Stimulated activated CD4-positive, alpha-beta T cell treated with anti-CD3 and anti-CD28 coated beads, TNF-alpha, amount 100 ng/mL, for 48 hours (primary cell): ENCODE measurements at regions not wholly inside any gene's neighbourhood (a gene's known extent, or its start where the extent isn't known, plus 50 kb on each side); places are given as distances from the start of the nearest gene placed in this dataset.

Experiments
- DNase-seq, 3 donors: peaks; one replicate each; pipeline ENCODE4 v3.0.0-alpha.2; 2020; ENCODE audit warnings: low read depth in 3 of 3

DNA sequence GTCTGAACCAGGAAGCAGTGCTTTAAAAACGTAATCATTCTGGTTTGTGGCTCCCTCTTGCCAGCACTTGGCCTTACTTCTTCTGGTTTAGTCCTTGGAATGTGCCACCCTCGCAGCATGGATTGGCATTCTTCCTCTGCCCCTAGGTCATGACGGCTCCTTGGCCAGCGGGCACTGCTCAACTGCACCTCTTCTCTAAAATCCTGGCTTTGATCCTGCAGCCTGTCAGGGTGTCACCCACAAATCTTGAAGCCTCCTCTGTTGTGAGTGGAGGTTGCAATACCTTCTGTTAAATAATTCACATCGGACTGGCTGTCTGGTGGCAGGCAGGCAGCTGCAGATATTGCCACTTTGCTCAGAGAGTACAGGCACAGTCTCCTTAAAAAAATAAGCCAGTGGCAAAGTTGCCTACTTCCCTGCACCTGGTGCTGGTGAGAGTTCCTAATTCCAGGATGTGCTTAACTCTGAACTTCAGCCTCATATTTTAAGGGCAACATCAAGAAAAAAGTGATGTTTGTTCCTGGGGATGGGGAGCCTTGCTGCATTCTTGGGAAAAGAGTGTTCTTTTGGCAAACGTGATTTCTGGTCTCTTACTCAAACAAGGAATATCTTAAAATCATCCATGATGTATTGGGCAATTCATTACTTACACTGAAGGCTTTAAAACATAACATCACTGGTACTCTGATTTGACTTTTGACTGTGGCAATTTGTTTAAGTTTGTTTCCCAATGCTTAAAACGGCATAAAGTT lies 179.8 kb downstream of the FOXA2 start:
- DNase-seq = no peak

DNA sequence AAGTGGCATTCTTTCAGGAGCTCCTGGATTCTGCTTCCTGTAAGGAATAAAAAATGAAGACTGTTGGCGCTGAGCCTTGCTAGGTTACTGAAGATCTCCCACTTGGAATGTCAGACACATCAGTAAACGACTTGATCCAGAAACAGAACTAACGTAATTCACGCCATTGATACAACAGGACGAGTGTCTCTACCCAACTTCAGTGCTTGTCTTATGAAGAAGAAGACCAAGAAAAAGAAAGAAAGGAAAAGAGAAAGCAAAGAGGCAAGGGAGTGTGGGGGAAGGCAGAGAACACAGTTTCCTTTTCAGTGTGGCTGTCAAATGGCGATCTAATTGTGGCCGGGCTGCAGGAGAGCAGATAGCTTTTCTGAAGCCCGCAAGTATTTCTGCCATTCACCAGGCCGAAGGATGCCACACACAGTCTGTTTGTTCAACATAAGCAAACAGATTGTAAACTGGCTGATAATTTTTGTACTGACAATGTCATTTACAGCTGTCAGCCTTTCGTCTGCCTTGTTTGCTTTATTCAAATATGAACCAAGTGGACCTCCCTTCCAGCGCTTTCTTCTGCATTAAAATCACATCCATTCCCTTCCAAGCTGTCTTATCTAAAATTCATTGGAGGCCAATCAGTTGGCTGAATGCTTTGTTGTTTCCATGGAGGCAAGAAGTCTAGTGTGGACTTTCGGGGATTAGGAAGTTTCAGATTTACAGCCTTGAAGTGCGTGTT lies 180.6 kb downstream of the FOXA2 start:
- DNase-seq = no peak

DNA sequence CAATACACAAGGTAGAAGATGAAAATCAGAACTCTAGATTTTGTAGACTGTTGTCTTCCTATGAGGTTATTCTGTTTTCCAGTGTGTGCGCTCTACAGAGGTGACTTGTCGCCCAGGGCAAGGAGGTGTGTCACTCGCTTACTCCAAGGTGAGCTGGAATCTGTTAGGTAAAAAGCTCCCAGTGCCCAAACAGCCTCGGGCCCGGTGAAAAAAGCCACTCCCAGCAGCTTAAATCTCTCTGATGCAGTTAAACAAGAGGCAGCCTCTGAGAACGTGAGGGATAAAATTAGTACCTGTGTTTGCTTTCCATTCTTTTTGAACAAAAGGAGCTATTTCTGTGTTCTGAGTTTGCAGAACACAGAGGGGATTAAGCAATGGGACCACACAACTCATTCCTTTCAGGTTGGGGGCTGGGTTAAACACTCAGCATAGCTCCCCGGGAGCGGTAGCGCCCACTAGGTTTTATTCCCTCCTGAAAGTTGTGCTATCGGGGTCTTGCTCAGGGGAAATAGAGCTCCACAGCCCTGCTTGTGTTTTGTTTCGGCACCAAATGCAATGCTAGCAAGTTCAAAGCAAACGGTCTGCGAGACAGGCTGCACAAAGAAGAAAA lies 181.2 kb downstream of the FOXA2 start:
- no peak for DNase-seq

DNA sequence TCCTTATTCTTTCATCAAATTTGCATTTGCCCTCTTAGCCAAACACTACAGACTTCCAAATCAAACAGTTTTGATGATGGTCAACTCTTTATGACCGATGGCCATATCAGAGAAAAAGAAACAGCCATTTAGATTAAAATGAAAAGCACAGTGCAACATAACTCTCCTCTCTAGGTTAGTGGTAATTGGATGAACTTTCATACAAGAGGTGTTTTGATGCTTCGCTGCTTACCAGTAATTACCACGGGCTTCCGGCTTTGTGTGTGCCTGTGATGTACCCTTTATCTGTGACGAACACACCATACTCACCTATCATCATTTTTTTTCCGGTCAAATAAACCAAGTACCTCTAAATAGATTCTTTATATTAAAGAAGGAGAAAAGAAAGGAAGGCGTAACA lies 181.8 kb downstream of the FOXA2 start:
- no peak for DNase-seq

DNA sequence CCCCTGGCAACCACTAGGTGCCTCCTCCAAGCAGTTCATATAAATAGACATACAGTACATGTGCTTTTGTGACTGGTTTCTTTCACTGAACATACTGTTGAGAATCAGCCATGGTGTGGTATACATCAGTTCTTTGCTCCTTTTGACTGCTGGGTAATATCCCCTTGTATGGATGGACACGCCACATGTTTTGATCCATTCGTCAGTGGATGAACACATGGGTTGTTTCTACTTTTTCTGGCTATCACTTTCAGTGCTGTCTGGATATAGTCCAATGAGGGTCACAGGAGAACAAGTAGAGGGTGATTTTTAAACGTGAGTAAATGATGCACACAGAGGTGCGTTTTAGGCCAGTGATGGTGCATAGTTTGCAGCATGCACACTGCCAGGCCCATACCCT lies 183.9 kb downstream of the FOXA2 start:
- DNase-seq = no peak

DNA sequence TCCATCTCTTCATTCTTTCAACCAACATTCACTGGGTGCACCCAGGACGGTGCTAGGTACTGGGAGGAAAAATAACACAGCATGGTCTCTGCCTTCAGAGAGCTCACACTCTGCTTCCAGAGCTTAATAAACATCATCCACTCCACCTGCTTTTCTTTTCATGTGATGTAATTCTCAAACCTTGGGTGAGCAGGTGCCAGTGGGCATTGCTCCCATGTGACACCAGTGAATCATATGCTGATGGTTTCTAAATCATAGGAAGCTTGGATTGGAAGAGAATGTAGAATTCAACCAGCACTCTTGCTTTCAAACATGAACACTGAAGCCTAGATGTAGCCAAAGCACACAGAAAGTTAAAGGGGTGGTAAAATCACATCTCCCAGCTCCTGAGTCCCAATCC lies 189.8 kb downstream of the FOXA2 start:
- no peak for DNase-seq

DNA sequence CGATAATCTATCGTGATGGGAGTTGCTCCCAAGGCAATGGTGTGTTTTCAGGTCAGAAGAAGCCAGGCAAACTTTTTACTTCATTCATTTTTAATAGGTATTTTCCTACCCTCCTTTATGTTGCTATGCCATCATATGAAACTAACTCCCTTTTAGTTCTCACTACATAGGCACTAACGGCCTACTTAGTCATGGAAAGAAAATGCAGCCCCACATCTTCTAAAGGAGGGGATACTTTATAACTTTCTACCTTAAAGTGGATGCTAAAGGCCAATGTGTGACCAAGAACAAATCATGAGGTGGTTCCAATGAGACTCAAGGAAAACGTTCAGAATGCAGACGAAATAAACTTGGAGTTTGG lies 193.8 kb downstream of the FOXA2 start:
- no peak for DNase-seq

DNA sequence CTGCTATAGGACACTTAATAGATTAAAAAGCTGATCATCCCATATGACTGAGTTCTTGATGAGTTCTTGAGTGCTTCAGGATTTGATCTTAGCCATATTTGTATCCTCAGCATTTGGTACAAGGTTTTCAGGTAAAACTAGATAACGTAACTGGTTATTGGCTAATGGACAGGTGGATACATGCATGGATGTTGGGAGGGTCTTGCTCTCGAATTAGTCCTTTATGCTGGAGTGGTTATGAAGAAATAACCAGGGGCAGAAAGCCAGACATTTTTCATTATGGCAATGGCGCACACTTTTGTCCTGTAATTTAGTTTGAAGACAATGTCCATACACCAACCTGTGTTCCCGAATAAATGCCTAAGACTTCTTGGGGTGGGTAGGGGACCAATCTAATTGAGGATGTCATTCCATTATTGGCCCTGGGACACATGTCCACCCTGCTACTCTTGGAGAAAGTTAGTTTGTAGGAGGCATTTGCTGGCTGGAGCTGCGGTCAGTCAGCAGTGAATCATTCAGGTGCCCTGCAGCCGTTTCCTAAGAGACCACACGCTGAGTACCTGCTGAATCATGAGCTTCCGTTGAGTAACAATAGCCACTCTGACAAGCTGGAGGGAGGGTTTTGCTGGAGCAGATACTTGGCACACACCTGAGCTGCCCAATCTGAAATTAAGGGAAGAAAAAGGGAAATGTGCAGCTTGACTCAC lies 194.4 kb downstream of the FOXA2 start:
- DNase-seq = no peak

DNA sequence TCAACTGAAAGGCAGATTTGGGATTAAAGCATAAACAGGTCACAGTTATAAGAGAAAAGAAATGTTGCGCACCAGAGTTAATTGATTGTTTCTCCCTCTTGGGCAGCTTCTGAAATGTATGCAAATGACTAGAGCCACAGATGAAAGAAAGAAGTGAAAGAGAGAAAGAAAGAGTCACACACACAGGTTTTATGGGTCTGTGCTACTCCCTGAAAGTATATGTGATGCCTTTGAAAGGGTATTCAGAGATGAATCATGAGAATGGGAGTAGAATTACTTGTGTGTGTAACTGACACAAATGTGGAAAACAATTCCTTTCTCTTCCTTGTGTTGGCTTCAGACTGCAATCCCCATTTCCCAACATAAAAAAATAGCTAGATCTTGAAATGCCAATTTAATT lies 196.9 kb downstream of the FOXA2 start:
- no peak for DNase-seq

DNA sequence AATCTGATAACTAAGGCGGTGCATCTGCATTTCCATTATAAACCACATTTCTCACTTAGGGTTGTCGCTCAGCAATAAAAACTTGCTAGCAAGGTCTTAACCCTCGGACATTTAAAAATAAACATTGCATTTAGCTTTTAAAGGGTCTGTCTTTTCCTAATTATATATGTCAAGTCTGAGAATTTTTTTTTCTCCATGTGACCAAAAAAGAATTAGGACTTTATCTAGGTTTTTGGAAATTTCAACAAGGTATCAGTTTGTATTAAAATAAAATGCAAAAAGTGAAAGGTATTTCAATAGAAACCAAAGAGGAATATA lies 198.1 kb downstream of the FOXA2 start:
- DNase-seq = no peak

DNA sequence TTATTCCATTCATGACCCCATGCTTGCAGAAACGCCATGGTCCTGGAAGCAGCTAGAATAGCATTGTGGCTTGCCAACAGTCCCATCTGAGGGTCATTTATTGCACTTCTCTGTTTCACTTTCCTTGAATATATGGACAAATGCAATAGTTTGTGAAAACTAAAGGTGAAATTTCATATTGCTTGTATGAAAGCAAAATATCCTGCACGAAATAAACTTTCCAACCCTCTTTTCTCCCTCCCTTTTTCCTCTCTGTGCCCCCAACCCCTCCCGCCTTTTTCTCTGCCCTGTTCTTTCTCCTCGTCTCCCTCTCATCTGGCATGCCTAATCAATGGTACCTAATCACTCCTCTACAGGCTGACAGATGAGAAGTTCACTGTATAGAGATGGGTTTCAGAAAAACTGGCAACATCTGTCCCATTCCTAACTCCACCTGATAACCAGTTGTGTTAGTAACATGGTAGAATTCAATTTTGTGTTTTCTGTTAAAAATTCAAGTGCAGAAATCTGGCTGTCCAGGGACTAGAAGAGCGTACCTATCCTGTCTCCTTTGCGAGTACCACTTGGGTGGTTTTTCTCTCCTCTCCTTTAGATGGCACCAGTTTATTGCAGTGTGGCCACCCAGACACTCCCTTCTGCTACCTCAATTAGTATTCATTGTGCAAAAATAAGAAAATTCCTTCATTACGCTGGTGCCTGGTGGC lies 198.6 kb downstream of the FOXA2 start:
- DNase-seq = no peak

DNA sequence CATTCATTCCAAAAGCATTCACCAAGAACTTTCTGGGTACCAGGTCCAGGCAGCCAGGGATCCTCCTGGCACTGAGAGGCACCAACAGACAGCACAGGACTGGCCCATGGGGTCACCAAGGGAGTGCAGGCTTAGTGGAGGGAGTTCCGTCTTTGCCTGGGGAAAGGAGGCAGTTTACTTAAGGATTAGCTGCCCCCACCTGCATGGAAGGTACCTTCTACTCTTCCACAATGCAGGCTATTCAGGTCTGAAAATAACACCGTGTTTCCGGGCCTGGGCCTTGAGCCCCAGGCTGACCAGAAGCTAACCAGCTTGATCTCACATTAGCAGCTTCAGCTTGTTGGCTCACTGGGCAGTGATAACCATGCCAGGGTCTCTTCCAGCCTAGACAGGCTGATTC lies 199.4 kb downstream of the FOXA2 start:
- DNase-seq = no peak

DNA sequence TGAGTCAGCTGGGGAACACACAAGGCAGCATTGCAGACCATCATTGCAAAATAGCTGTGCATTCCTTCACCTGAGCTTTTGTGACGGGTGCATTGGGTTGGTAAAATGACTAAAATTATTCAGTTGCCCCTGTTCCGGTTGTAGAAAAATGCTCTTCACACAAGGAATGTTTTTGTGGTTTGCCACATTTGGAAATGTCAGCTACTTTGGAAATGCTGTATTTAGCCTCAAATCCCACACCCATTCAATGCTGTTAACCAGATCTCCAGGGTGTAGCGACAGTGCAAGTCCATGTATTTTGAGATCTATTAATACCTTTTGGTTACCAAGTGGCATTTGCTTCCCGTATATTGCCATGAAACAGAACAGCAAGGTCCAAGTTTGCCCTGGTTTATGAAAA lies 201.2 kb downstream of the FOXA2 start:
- no peak for DNase-seq

DNA sequence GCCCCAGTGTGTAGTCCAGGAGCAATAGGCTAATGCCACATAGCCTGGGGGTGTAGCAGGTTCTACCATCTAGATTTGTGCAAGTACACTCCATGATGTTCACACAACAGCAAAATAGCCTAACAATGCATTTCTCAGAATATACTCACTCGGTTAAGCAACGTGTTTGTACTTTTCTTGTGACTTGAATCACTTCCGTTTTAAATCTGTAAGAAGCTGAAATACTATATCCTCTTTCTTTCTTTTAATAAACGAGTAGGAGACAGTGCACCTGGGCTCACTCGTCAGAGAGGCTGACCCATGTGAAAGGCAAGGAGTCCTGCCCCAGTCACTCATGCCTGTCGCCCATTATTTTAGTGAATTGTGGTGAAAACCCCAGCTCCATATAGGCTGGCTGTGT lies 201.6 kb downstream of the FOXA2 start:
- no peak for DNase-seq

DNA sequence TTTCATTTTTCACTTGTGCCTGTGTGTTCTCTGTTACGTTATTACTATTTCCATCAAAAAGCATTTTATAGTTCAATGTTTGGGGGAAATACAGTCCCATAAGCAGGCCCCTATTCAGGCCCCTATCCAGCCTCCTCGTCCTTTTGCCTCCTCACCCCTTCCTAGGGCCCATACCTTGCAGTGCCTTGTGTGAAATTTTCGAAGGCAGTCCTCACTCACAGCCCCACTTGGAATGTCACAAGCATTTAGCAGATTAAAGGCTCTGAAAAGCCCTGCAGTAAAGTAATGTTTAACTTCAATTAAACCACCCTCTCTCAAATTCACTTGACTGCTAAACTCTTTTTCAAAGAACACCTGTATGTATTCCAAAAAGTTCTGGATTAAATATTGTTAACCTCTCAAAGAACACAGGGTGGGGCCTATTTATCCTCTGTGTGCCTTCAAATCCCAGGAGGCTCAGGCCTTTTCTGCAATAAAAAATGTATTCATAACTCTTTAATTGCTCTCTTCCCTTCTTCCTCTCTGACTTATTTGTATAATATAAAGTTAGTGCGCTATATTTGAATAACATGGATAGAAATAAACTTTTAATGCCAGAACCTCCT lies 202.5 kb downstream of the FOXA2 start:
- no peak for DNase-seq

DNA sequence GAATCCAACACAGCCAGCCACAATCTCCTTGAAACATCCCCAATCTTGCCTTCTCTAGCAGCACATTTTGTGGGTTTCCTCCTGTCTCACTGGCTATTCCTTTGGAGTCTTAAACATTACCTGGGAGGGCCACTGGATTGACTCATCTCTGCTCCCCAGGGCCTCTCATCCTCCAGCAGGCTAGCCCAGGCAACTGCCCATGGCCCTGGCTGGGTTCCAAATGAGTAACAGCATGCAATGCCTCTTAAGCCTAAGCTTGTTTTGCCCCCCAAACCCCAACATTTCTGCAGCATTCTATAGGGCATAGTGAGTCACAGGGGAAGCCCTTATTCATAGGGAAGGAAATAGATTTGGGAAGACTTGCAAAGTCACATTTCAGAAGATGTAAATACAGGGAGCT lies 204.9 kb downstream of the FOXA2 start:
- DNase-seq = no peak

DNA sequence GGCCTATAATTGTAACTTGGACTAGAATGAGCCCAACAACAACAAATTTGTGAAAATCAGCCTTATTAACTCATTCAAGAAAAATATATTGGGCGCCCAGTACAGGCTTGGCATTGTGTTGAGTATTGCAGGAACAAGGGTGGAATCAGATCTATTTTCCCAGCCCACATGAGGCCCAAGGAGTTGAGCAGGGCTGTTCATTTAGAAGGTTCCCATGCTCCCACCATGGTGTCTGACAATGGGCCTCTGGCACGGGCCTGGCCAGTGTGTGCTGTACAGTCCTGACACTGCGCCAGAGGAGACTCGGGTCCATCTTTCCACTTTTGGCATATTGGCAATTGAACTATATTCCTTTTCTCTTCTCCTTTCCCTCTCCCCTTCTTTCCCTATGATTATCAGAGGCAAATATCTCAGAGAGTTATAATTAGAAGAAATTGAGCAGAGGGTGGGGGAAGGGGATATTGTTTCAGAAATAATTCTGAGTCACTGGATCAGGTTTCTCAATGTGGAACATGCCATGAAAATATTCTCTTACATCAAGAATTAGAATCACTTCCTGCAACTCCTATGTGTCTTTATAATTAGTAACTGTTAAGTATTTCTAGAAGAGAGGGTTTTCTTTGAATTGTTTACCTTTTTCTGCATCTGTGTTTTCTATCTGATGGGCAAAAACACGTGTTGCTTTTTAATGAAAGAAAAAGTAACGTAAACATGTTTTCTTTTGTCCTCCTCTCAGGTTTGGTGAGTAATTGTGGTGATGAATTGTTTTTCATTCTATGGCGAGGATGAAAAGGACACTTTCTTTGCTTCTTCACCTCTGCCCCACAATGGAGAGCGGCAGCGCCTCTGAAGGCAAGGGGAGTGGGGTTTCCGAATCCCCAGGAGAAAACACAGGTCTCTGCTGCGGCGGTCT lies 209.4 kb downstream of the FOXA2 start:
- no peak for DNase-seq

DNA sequence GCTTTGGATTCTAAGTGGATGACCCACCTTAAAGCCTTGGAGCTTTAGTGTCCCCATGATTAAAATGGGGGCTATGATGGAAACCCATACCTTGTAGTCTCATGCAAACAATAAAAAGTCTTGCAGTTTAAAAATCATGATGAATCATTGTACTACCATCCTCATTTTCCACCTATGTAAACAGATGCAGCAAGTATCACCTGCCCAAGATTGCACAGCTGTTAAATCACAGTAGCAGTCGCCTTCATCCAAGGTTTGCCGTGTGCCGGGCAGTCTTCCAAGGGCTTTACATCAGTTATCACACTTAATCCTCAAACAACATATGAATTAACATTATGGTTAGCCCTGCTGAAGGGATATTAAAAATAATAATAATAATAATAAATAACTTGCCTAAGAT lies 210.3 kb downstream of the FOXA2 start:
- no peak for DNase-seq

DNA sequence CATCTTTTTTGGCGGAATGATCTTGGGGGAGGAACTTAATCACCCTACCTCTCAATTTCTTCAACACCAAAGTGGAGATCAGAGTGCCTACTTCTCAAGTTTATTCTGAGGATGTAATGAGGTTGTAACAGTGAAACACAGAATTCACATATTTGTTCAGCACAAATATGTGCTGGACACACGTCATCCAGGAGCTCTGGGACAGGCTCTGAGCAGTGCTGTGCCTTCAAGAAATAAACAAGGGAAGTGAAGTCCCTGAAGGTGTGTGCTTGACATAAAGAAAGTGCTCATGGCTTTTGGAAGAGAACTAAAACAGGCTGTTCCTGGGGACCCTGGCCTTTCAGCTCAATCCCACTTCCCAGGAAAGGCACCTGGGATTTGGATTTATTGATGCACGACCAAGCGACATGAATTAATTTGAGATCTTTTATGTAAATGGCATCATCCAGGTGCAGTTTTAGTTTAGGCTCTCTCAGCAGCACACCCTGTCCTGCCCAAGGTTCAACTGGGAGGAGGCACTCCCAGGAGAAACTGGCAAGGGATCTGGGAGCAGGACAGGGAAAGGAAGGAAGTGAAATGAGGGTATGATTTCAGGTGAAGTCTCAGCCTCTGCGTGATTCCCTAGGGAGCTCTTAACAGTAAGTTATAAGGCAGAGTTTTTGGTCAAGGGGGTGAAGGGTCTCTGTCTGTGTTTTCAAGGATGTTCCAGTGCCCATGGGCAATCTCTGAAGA lies 211.0 kb downstream of the FOXA2 start:
- DNase-seq = no peak

DNA sequence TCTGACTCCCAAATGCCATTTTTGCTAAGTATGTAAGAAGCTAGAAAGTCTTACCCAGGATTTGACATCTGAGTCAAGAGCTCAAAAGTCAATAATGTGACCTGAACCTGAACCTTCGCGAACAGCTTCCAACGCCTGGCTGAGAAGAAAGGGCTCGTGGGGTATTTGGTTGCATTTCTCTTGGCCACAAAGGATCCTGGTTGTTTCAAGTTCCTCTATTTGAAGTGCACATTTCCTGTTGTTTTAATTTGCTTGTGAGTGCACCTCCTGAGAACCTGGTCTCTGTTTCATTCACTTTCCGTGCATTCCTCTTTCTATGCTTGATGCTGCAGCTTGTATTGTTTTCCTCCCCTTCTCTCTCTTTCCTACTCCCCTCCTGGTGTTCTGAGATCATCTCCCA lies 212.5 kb downstream of the FOXA2 start:
- DNase-seq = no peak
